ENCODE measurements at regions not wholly inside any gene's neighbourhood (a gene's known extent, or its start where the extent isn't known, plus 50 kb on each side); places are given as distances from the start of the nearest gene placed in this dataset.

- H3K36me3 ChIP-seq (ENCODE audit: control insufficient read depth in 4 of 4, insufficient read depth in 3 of 4, low read depth in 1 of 4, low read length in 3 of 4): no peaks in the 10 kb centered on the region
- H3K27ac ChIP-seq (ENCODE audit: low read depth in 1 of 2, low read length in 2 of 2): no peak overlapping the region
- H3K9me3 ChIP-seq (ENCODE audit: control insufficient read depth in 4 of 4, low read length in 3 of 4): no peaks in the 10 kb centered on the region
- no peaks in the 10 kb centered on the region for H3K27me3 ChIP-seq (ENCODE audit: control insufficient read depth in 4 of 4, insufficient read depth in 4 of 4, low read length in 3 of 4)
- no peak overlapping the region for H3K9ac ChIP-seq (ENCODE audit: low read depth in 1 of 2, low read length in 2 of 2)
- H3K4me3 ChIP-seq (ENCODE audit: low read depth in 1 of 3, low read length in 3 of 3): no peak overlapping the region
- no peak for DNase-seq (ENCODE audit: low spot score)
- 63% methylated on average over 3 of the region's 3 CpGs for WGBS
- TF ChIP-seq JUND (IDR thresholded peaks at IDR 0.05) (no peak), RXRA (IDR thresholded peaks at IDR 0.05) (no peak), HNF4A (conservative IDR thresholded peaks at IDR 0.05) (no peak), ATF3 (IDR thresholded peaks at IDR 0.05) (no peak), MAX (IDR thresholded peaks at IDR 0.05) (no peak), FOXA2 (IDR thresholded peaks at IDR 0.05) (no peak), REST (IDR thresholded peaks at IDR 0.05) (no peak), RAD21 (IDR thresholded peaks at IDR 0.05) (no peak), FOXA1 (IDR thresholded peaks at IDR 0.05) (no peak), TAF1 (conservative IDR thresholded peaks at IDR 0.05) (no peak), ZBTB33 (IDR thresholded peaks at IDR 0.05) (no peak), EGR1 (IDR thresholded peaks at IDR 0.05; ENCODE audit: low read depth in 2 of 2) (no peak), NR2F2 (IDR thresholded peaks at IDR 0.05) (no peak), YY1 (IDR thresholded peaks at IDR 0.05) (no peak), HNF4G (IDR thresholded peaks at IDR 0.05) (no peak), GABPA (IDR thresholded peaks at IDR 0.05 in 1 of 2, conservative IDR thresholded peaks at IDR 0.05 in 1 of 2) (no peak), CTCF (IDR thresholded peaks at IDR 0.05; ENCODE audit: low read depth, low read length, missing input control) (no peak), SP1 (IDR thresholded peaks at IDR 0.05) (no peak)
- H3K4me1 ChIP-seq (ENCODE audit: control insufficient read depth in 4 of 4, insufficient read depth in 4 of 4, low read length in 3 of 4): no peaks in the 10 kb centered on the region
Measured at GRCh38 chr6:112636650-112637262, 289.6 kb downstream of the RFPL4B start.
